Calu3 (cell line): ENCODE measurements at regions not wholly inside any gene's neighbourhood (a gene's known extent, or its start where the extent isn't known, plus 50 kb on each side); places are given as distances from the start of the nearest gene placed in this dataset.
"Not testable (repeated sequence)": the region's sequence is repeated elsewhere in the genome, so short reads cannot be mapped to it uniquely, and the experiment has no call there.

Experiments used
- BruUV-seq: library from RNA; stranded (reverse); fragments of 400-500 nt; replicated peaks from 2 replicates; lab custom pipeline; 2021; lab: Mats Ljungman, UMichigan
- CTCF ChIA-PET: fragments of 300-600 bp; sonication (Branson Sonifier 250); formaldehyde crosslinking; loops from one replicate; lab custom pipeline; 2022; ENCODE audit warnings: antibody characterized with exemption; lab: Charles Lee
- DNase-seq: peaks from one replicate; pipeline ENCODE4 v3.0.0; 2022
- H3K27ac Mint-ChIP-seq: one replicate; pipeline ENCODE4 v1.8.0; 2022; ENCODE audit warnings: mixed read lengths; ENCODE audit not compliant: unreplicated experiment
- H3K27me3 Mint-ChIP-seq: one replicate; pipeline ENCODE4 v1.8.0; 2022; ENCODE audit warnings: mixed read lengths; ENCODE audit not compliant: unreplicated experiment
- H3K36me3 Mint-ChIP-seq: one replicate; pipeline ENCODE4 v1.8.0; 2022; ENCODE audit warnings: mild to moderate bottlenecking, moderate library complexity, mixed read lengths; ENCODE audit not compliant: insufficient read depth, unreplicated experiment
- H3K4me1 Mint-ChIP-seq: one replicate; pipeline ENCODE4 v1.8.0; 2022; ENCODE audit warnings: mild to moderate bottlenecking, low read depth, mixed read lengths; ENCODE audit not compliant: unreplicated experiment
- H3K4me3 Mint-ChIP-seq: one replicate; pipeline ENCODE4 v1.8.0; 2022; ENCODE audit warnings: mild to moderate bottlenecking, low read depth, moderate library complexity, mixed read lengths; ENCODE audit not compliant: unreplicated experiment
- H3K9me3 Mint-ChIP-seq: one replicate; pipeline ENCODE4 v1.8.0; 2022; ENCODE audit warnings: low read depth, mixed read lengths; ENCODE audit not compliant: unreplicated experiment
- intact Hi-C: fragments of 100-400 bp; cut with micrococcal nuclease; formaldehyde crosslinking; loops from one replicate; pipeline ENCODE4 v1.10.0; 2022; ENCODE audit not compliant: unreplicated experiment
- TF ChIP-seq, protein P1 (sequence below): fragments of 200-600 bp; IDR thresholded peaks from one replicate; pipeline ENCODE4 v1.8.0; 2022; ENCODE audit warnings: antibody characterized with exemption; ENCODE audit not compliant: unreplicated experiment

DNA sequence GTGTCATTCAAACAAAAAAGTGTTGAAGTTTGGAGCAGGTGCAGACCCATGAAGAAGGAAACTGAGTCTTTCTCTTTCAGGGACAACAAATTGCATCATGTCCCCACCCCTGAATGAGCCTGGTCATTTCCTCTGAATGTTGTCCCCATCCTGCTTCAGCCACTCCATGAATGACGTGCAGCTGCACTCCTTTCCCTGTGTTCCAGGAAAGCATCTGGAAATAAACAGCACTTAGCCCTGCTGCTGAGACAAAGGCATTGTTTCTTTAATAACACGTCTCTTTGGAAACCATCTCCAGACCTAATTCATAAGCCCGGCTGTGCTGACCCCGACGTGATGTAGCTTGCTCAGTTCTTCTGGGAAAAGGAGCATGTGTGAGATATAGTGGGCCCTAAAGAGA, 682.3 kb downstream of the BRINP1 start:
- intact Hi-C loops: no loop called here
- H3K27me3 Mint-ChIP-seq: no peaks in the 10 kb centered on the region
- H3K4me3 Mint-ChIP-seq: no peak overlapping the region
- peaks cover 8% of the 10 kb centered on the region for H3K9me3 Mint-ChIP-seq
- DNase-seq: no peak
- no peaks in the 10 kb centered on the region for H3K36me3 Mint-ChIP-seq
- no peak overlapping the region for H3K27ac Mint-ChIP-seq
- TF ChIP-seq, protein P1, sequence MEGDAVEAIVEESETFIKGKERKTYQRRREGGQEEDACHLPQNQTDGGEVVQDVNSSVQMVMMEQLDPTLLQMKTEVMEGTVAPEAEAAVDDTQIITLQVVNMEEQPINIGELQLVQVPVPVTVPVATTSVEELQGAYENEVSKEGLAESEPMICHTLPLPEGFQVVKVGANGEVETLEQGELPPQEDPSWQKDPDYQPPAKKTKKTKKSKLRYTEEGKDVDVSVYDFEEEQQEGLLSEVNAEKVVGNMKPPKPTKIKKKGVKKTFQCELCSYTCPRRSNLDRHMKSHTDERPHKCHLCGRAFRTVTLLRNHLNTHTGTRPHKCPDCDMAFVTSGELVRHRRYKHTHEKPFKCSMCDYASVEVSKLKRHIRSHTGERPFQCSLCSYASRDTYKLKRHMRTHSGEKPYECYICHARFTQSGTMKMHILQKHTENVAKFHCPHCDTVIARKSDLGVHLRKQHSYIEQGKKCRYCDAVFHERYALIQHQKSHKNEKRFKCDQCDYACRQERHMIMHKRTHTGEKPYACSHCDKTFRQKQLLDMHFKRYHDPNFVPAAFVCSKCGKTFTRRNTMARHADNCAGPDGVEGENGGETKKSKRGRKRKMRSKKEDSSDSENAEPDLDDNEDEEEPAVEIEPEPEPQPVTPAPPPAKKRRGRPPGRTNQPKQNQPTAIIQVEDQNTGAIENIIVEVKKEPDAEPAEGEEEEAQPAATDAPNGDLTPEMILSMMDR: no peak
- BruUV-seq: no TSS peak
- CTCF ChIA-PET: no interaction called here
- no peaks in the 10 kb centered on the region for H3K4me1 Mint-ChIP-seq

DNA sequence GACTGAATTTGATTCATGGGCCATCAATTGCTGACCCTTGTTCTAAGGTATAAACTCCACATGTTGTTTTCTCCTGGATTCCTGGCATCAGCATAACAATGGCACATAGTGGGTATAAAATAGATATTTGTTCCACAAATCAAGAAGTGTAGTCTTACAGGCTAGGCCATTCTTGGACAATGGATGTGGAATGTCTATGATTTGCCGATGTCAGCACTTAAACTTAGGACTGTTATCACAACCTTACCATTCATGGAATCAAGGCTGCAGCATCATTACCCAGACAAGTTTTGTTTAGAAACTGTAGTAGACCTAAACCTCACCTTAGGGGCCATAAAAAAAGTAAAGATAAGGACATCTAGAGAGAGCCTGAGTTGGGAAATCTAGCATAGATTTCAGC, 680.0 kb downstream of the BRINP1 start:
- Mint-ChIP-seq H3K9me3 (peaks cover 7% of the 10 kb centered on the region), H3K4me3 (no peak overlapping the region), H3K36me3 (no peaks in the 10 kb centered on the region), H3K27me3 (no peaks in the 10 kb centered on the region), H3K27ac (no peak overlapping the region), H3K4me1 (no peaks in the 10 kb centered on the region)
- no peak for DNase-seq
- intact Hi-C loops: no loop called here
- TF ChIP-seq, protein P1: no peak
- CTCF ChIA-PET: no interaction called here
- BruUV-seq: no TSS peak

DNA sequence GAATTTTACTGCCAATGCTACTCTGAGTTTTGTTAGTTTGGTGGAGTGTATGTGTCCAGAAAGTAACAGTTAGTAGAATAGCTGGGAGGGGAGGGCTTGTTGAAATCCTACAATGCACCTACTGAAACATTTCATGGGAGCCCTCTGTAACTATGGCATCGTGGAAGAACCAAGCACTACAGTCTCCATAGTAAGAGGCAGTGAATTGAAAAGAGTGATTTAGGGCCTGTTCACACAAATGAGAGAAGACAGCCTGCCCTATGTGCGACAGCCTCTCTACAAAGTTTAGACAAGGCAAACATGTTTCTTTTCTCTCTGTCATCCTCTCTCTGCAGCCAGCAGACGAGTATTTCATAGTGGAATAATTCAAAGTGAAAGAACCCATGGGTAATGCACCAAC, 676.6 kb downstream of the BRINP1 start:
- H3K9me3 Mint-ChIP-seq: peaks cover 6% of the 10 kb centered on the region
- H3K27ac Mint-ChIP-seq: no peak overlapping the region
- no TSS peak for BruUV-seq
- no peaks in the 10 kb centered on the region for H3K4me1 Mint-ChIP-seq
- TF ChIP-seq, protein P1: no peak
- CTCF ChIA-PET: no interaction called here
- H3K27me3 Mint-ChIP-seq: no peaks in the 10 kb centered on the region
- no peak for DNase-seq
- no peaks in the 10 kb centered on the region for H3K36me3 Mint-ChIP-seq
- intact Hi-C loops: no loop called here
- H3K4me3 Mint-ChIP-seq: no peak overlapping the region

DNA sequence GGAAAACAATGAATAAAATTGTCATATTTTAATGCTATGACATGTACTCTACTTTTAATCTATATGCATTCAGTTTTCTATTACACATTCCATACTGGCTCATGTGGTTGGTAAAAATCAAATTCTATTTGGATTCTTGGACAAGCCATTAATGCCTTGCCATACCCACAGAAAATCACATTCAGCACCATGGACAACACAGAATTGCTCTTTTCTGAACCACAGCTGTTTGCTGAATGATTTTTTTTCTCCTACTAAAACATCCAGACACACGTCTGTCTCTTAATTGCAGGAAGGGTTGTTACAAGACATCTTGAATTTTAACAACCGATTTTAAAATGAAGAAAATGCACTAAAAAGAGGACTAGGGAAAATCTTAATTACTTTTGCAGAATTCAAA, 675.6 kb downstream of the BRINP1 start:
- no peak for DNase-seq
- no peak overlapping the region for H3K4me3 Mint-ChIP-seq
- TF ChIP-seq, protein P1: no peak
- no peaks in the 10 kb centered on the region for H3K27me3 Mint-ChIP-seq
- H3K36me3 Mint-ChIP-seq: no peaks in the 10 kb centered on the region
- H3K9me3 Mint-ChIP-seq: peaks cover 6% of the 10 kb centered on the region
- no peaks in the 10 kb centered on the region for H3K4me1 Mint-ChIP-seq
- H3K27ac Mint-ChIP-seq: no peak overlapping the region
- CTCF ChIA-PET: no interaction called here
- BruUV-seq: no TSS peak
- intact Hi-C loops: no loop called here

DNA sequence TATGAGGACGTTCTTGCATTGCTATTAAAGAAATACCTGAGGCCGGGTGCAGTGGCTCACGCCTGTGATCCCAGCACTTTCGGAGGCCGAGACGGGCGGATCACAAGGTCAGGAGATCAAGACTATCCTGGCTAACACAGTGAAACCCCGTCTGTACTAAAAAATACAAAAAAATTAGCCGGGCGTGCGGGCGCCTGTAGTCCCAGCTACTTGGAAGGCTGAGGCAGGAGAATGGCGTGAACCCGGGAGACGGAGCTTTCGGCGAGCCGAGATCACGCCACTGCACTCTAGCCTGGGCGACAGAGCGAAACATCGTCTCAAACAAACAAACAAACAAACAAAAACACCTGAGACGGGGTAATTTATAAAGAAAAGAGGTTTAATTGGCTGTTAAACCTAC, 674.0 kb downstream of the BRINP1 start:
- DNase-seq, H3K9me3 Mint-ChIP-seq, H3K27me3 Mint-ChIP-seq, BruUV-seq, intact Hi-C loops, CTCF ChIA-PET, H3K4me1 Mint-ChIP-seq, H3K36me3 Mint-ChIP-seq, H3K4me3 Mint-ChIP-seq, H3K27ac Mint-ChIP-seq: not testable (repeated sequence)
